Stomach (tissue), 8 donors: ENCODE measurements at regions not wholly inside any gene's neighbourhood (a gene's known extent, or its start where the extent isn't known, plus 50 kb on each side); places are given as distances from the start of the nearest gene placed in this dataset.
A peak's percentile ranks its signal among the peaks of the same experiment; 100 is the strongest.

Experiments
- DNase-seq, 2 donors: peaks; one replicate each; pipeline versions ENCODE4 v3.0.0 to v3.0.0-alpha.2; 2013 to 2019
- H3K27ac ChIP-seq, 5 donors: fragments of 200-600 bp in 4 of 5; sonication (generic) in 4 of 5; one replicate each; pipeline ENCODE4 v1.5.1; 2013 to 2019; ENCODE audit warnings: mild to moderate bottlenecking in 1 of 5, moderate library complexity in 1 of 5
- H3K27me3 ChIP-seq, 3 donors: fragments of 200-600 bp; sonication (generic); one replicate each; pipeline ENCODE4 v1.5.1; 2017 to 2019; ENCODE audit warnings: mixed run types in 1 of 3
- H3K36me3 ChIP-seq, 4 donors: fragments of 200-600 bp; sonication (generic); 1 replicate in 3 of 4; 2 replicates in 1 of 4; pipeline ENCODE4 v1.5.1; 2016 to 2019
- H3K4me1 ChIP-seq, 4 donors: fragments of 200-600 bp; sonication (generic); one replicate each; pipeline ENCODE4 v1.5.1; 2016 to 2019
- H3K4me3 ChIP-seq, 4 donors: fragments of 200-600 bp; sonication (generic) in 3 of 4; one replicate each; pipeline ENCODE4 v1.5.1; 2016 to 2019; ENCODE audit warnings: mild to moderate bottlenecking in 1 of 4
- H3K9me3 ChIP-seq, 4 donors: fragments of 200-600 bp; sonication (generic); one replicate each; pipeline ENCODE4 v1.5.1; 2016 to 2019
- EP300 ChIP-seq: sonication (generic); formaldehyde crosslinking; IDR thresholded peaks from one replicate; pipeline ENCODE4 v1.6.1; 2017; ENCODE audit warnings: antibody characterized with exemption
- POLR2A ChIP-seq, 4 donors: fragments of 450-650 bp; IDR thresholded peaks; one replicate each; pipeline ENCODE4 v1.6.1; 2016; ENCODE audit warnings: antibody characterized with exemption in 4 of 4, control low read depth in 2 of 4, mild to moderate bottlenecking in 1 of 4, moderate library complexity in 1 of 4
- POLR2AphosphoS5 ChIP-seq, 3 donors: sonication (generic); formaldehyde crosslinking; IDR thresholded peaks; one replicate each; pipeline ENCODE4 v1.6.1; 2016; ENCODE audit warnings: antibody characterized with exemption in 3 of 3
- WGBS, 5 donors: extraction: QIAGEN DNeasy Blood & Tissue Kit in 3 of 5; methylation state at CpG; one replicate each; pipeline versions ENCODE4 v1.1.5 to v1.1.7; 2013 to 2018; 5-methylcytosine and 5-hydroxymethylcytosine counted together
- intact Hi-C: fragments of 100-400 bp; cut with DNase I; formaldehyde crosslinking; loops from one replicate; pipeline ENCODE4 v1.15.1; 2023; ENCODE audit warnings: low total_unique reads
- TF ChIP-seq, protein P1 (sequence below), 7 experiments: fragments of 450-650 bp in 4 of 7; fragments of 200-600 bp in 3 of 7; sonication (generic) in 3 of 7; IDR thresholded peaks; one replicate each; pipeline ENCODE4 v1.5.1; 2016 to 2019; ENCODE audit warnings: antibody characterized with exemption in 7 of 7, control low read depth in 2 of 7, mild to moderate bottlenecking in 1 of 7
- donor health status: healthy with polysubstance abuse.
- donor health status: Bipolar disorder and iron deficiency.
- donor health status: healthy.

DNA sequence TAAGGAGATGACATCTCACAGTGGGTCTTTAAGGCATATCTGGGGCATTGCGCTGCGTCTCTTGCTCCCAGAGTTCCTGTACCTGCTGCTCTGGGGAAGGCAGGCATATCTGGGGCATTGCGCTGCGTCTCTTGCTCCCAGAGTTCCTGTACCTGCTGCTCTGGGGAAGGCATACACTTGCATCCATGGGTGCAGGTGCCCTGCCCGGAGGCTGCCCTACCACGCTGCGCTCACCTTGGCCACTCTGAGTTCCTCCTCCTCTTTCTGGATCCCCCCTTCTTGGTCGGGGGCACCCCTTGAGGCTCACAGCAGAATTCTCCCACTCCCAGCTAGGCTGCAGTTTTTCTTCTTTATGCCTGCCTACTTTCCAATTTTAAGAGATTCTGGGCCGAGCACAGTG is 60.9 kb upstream of the TMTC4 start:
- H3K36me3 ChIP-seq = no peaks in the 10 kb centered on the region
- no peak overlapping the region for H3K27ac ChIP-seq
- no peaks in the 10 kb centered on the region for H3K4me1 ChIP-seq
- no peak for DNase-seq
- 85 to 93% (median 91%) methylated on average over 7 to 9 of the region's 9 CpGs for WGBS, 5 donors
- intact Hi-C loops = no loop called here
- no peaks in the 10 kb centered on the region for H3K27me3 ChIP-seq
- H3K4me3 ChIP-seq = no peak overlapping the region
- no peaks in the 10 kb centered on the region for H3K9me3 ChIP-seq
- TF ChIP-seq POLR2AphosphoS5 (IDR thresholded peaks at IDR 0.05) (no peak), EP300 (no peak), POLR2A (IDR thresholded peaks at IDR 0.05) (no peak)
- TF ChIP-seq, protein P1, sequence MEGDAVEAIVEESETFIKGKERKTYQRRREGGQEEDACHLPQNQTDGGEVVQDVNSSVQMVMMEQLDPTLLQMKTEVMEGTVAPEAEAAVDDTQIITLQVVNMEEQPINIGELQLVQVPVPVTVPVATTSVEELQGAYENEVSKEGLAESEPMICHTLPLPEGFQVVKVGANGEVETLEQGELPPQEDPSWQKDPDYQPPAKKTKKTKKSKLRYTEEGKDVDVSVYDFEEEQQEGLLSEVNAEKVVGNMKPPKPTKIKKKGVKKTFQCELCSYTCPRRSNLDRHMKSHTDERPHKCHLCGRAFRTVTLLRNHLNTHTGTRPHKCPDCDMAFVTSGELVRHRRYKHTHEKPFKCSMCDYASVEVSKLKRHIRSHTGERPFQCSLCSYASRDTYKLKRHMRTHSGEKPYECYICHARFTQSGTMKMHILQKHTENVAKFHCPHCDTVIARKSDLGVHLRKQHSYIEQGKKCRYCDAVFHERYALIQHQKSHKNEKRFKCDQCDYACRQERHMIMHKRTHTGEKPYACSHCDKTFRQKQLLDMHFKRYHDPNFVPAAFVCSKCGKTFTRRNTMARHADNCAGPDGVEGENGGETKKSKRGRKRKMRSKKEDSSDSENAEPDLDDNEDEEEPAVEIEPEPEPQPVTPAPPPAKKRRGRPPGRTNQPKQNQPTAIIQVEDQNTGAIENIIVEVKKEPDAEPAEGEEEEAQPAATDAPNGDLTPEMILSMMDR (IDR thresholded peaks at IDR 0.05) = no peak

- Histone ChIP-seq H3K4me3 (no peak overlapping the region), H3K27ac (no peak overlapping the region), H3K36me3 (no peaks in the 10 kb centered on the region), H3K4me1 (no peaks in the 10 kb centered on the region), H3K27me3 (no peaks in the 10 kb centered on the region), H3K9me3 (no peaks in the 10 kb centered on the region)
- WGBS, 5 donors = 18 to 33% (median 24%) methylated on average over 1 of the region's 1 CpG
- TF ChIP-seq POLR2AphosphoS5 (IDR thresholded peaks at IDR 0.05) (no peak), POLR2A (IDR thresholded peaks at IDR 0.05) (no peak), EP300 (no peak)
- TF ChIP-seq, protein P1 (IDR thresholded peaks at IDR 0.05) = no peak
- intact Hi-C loops = no loop called here
- DNase-seq = peak in 1 of 2 donors; percentile 19
Measured at GRCh38 chr13:100734194-100734720, 59.7 kb upstream of the TMTC4 start.

DNA sequence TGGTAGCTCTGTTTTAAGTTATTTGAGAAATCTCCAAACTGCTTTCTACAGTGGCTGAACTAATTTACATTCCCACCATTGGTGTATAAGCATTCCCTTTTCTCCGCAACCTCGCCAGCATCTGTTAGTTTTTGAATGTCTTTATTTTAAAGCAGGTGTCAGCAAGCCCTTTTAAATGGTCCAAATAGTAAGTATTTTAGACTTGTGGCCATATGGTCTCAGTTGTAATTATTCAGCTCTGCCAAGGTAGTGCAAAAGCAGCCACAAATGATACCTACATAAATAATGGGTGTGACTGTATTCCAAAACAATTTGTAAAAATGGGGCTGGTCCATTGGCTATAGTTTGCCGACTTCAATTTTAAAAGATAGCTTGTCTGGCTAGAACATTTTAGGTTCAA is 58.7 kb upstream of the TMTC4 start:
- Histone ChIP-seq H3K36me3 (no peaks in the 10 kb centered on the region), H3K27ac (no peak overlapping the region), H3K4me3 (no peak overlapping the region), H3K4me1 (no peaks in the 10 kb centered on the region), H3K27me3 (no peaks in the 10 kb centered on the region), H3K9me3 (peaks cover 1 to 4% (median 2%) of the 10 kb centered on the region in 4 donors)
- TF ChIP-seq, protein P1 (IDR thresholded peaks at IDR 0.05) = no peak
- no peak for TF ChIP-seq POLR2AphosphoS5 (IDR thresholded peaks at IDR 0.05)
- TF ChIP-seq POLR2A (IDR thresholded peaks at IDR 0.05) = no peak
- no peak for TF ChIP-seq EP300
- DNase-seq = no peak
- intact Hi-C loops = no loop called here
- 87 to 93% (median 91%) methylated on average over 3 of the region's 3 CpGs for WGBS, 5 donors

DNA sequence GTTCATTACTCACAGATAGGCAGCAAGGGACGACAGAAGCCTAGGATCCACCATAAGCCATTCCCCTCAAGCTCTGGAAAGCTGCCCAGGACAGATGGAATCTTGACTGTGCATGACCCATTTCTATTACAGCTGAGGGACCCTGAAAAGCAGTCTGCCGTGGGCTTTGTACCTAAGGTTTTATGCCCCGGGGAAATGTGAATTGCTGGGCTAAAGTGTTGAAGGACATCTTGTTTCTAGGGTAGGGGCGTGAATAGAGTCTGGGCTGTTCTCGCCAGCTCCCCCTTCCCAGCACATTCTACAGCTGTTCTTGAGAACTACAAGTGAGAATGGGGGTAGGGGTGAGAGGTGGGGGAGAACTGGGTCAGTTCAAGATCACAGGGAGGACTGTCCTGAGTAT is 53.6 kb upstream of the TMTC4 start:
- no peak for TF ChIP-seq EP300
- TF ChIP-seq, protein P1 (IDR thresholded peaks at IDR 0.05) = no peak
- no peak for TF ChIP-seq POLR2AphosphoS5 (IDR thresholded peaks at IDR 0.05)
- no peak for TF ChIP-seq POLR2A (IDR thresholded peaks at IDR 0.05)
- H3K4me1 ChIP-seq = peaks cover 0 to 3% (median 0%) of the 10 kb centered on the region in 4 donors
- DNase-seq = no peak
- intact Hi-C loops = no loop called here
- H3K36me3 ChIP-seq = no peaks in the 10 kb centered on the region
- no peak overlapping the region for H3K4me3 ChIP-seq
- WGBS, 5 donors = 86 to 94% (median 93%) methylated on average over 5 of the region's 5 CpGs
- no peak overlapping the region for H3K27ac ChIP-seq
- peaks cover 5 to 12% (median 10%) of the 10 kb centered on the region in 4 donors for H3K9me3 ChIP-seq
- H3K27me3 ChIP-seq = no peaks in the 10 kb centered on the region
